ENCODE measurements at regions not wholly inside any gene's neighbourhood (a gene's known extent, or its start where the extent isn't known, plus 50 kb on each side); places are given as distances from the start of the nearest gene placed in this dataset.

GRCh38 chr18:29741461-29741860 lies 1301.1 kb downstream of the DSC3 start:
- POLR2A ChIA-PET, result no interaction called here
- no peaks in the 10 kb centered on the region for H3K27me3 Mint-ChIP-seq (ENCODE audit: insufficient read depth, unreplicated experiment)

DNA sequence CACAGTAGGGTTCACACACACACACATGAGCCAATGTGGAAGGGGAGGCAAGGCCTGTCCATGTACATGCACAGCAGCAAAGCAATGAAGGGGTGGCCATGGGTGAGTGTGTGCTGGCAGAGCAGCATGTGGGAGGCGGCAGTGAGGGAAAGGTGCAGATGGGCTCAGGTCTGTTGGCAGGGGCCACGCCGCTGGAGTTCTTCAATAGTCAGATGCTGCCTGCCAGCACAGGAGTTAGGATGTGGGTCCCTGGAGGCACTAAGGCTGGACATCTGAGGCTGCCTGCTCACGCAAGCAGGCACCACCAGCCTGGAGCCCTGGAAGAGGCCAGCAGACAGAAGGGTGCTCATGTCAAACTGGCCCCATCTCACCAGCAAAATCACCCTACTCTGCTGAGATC lies 1304.9 kb downstream of the DSC3 start:
- Mint-ChIP-seq H3K27ac (ENCODE audit: low read depth, unreplicated experiment) (no peak overlapping the region), H3K4me3 (ENCODE audit: unreplicated experiment) (no peak overlapping the region), H3K36me3 (ENCODE audit: insufficient read depth, unreplicated experiment) (no peaks in the 10 kb centered on the region), H3K27me3 (ENCODE audit: insufficient read depth, unreplicated experiment) (no peaks in the 10 kb centered on the region), H3K9me3 (ENCODE audit: unreplicated experiment) (no peaks in the 10 kb centered on the region), H3K4me1 (ENCODE audit: insufficient read depth, unreplicated experiment) (no peaks in the 10 kb centered on the region)
- no peak for DNase-seq (ENCODE audit: unreplicated experiment)
- POLR2A ChIA-PET, result interaction anchor here (0.6 kb wide), 1 partner anchor 1679 kb away, joined by 3 read pairs; no protein-coding TSS in a partner anchor
- CTCF ChIA-PET, result no interaction called here
- no peak for TF ChIP-seq CTCF (IDR thresholded peaks at IDR 0.05; ENCODE audit: unreplicated experiment)
- no TSS peak for BruUV-seq (replicated peaks)
- intact Hi-C loops (cut with micrococcal nuclease), result no loop called here

More at GRCh38 chr18:29741461-29741860, 1301.1 kb downstream of the DSC3 start:
- CTCF ChIA-PET, result interaction anchor here (0.6 to 1.0 kb wide), 2 partner anchors 11 to 517 kb away, joined by 3 read pairs; no protein-coding TSS in a partner anchor
- H3K9me3 Mint-ChIP-seq (ENCODE audit: unreplicated experiment), result no peaks in the 10 kb centered on the region
- TF ChIP-seq CTCF (IDR thresholded peaks at IDR 0.05; ENCODE audit: unreplicated experiment), result no peak
- H3K4me1 Mint-ChIP-seq (ENCODE audit: insufficient read depth, unreplicated experiment), result no peaks in the 10 kb centered on the region
- BruUV-seq (replicated peaks), result no TSS peak
- no peak overlapping the region for H3K4me3 Mint-ChIP-seq (ENCODE audit: unreplicated experiment)
- no peaks in the 10 kb centered on the region for H3K36me3 Mint-ChIP-seq (ENCODE audit: insufficient read depth, unreplicated experiment)
- H3K27ac Mint-ChIP-seq (ENCODE audit: low read depth, unreplicated experiment), result no peak overlapping the region
- DNase-seq (ENCODE audit: unreplicated experiment), result no peak
- intact Hi-C loops (cut with micrococcal nuclease), result no loop called here

DNA sequence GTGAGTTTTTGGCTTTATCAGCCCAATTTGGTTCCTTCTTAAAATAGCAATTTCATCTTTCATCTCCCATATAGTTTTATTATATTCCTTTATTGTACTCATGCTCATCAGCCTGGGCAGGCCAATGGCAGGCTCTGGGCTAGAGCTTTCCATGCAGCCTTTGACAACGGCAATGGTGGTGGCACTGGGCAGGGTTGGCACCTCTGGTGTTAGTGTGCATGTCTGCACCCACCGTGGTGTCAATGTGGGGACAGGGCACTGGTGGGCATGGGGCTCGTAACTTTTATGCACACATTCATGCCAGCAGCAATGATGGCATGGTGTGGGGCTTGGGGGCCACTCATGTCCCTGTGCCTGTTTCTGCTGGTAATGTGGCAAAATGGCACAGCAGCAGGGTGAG lies 1305.4 kb downstream of the DSC3 start:
- no peak for TF ChIP-seq CTCF (IDR thresholded peaks at IDR 0.05; ENCODE audit: unreplicated experiment)
- DNase-seq (ENCODE audit: unreplicated experiment), result no peak
- Mint-ChIP-seq H3K4me3 (ENCODE audit: unreplicated experiment) (no peak overlapping the region), H3K27me3 (ENCODE audit: insufficient read depth, unreplicated experiment) (no peaks in the 10 kb centered on the region), H3K36me3 (ENCODE audit: insufficient read depth, unreplicated experiment) (no peaks in the 10 kb centered on the region), H3K9me3 (ENCODE audit: unreplicated experiment) (no peaks in the 10 kb centered on the region), H3K4me1 (ENCODE audit: insufficient read depth, unreplicated experiment) (no peaks in the 10 kb centered on the region), H3K27ac (ENCODE audit: low read depth, unreplicated experiment) (no peak overlapping the region)
- no TSS peak for BruUV-seq (replicated peaks)
- ChIA-PET CTCF (no interaction called here), POLR2A (no interaction called here)
- intact Hi-C loops (cut with micrococcal nuclease), result no loop called here

DNA sequence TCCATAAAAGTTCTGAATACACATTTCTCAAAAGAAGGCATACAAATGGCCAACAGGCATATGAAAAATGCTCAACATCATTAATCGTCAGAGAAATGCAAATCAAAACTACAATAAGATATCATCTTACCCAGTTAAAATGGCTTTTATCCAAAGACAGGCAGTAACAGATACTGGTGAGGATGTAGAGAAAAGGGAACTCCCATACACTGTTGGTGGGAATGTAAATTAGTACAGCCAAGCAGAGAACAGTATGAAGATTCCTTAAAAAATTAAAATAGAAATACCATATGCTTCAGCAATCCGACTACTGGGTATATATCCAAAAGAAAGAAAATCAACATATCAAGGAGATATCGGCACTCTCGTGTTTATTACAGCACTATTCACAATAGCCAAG lies 1312.5 kb downstream of the DSC3 start:
- BruUV-seq (replicated peaks), result no TSS peak
- CTCF ChIA-PET, result no interaction called here
- intact Hi-C loops (cut with micrococcal nuclease), result no loop called here
- TF ChIP-seq CTCF (IDR thresholded peaks at IDR 0.05; ENCODE audit: unreplicated experiment), result no peak
- Mint-ChIP-seq H3K27me3 (ENCODE audit: insufficient read depth, unreplicated experiment) (no peaks in the 10 kb centered on the region), H3K4me3 (ENCODE audit: unreplicated experiment) (no peak overlapping the region), H3K36me3 (ENCODE audit: insufficient read depth, unreplicated experiment) (no peaks in the 10 kb centered on the region), H3K9me3 (ENCODE audit: unreplicated experiment) (peaks cover 14% of the 10 kb centered on the region), H3K4me1 (ENCODE audit: insufficient read depth, unreplicated experiment) (no peaks in the 10 kb centered on the region), H3K27ac (ENCODE audit: low read depth, unreplicated experiment) (no peak overlapping the region)
- POLR2A ChIA-PET, result no interaction called here
- DNase-seq (ENCODE audit: unreplicated experiment), result no peak

Measured in MCF 10A (cell line).